ENCODE measurements at regions not wholly inside any gene's neighbourhood (a gene's known extent, or its start where the extent isn't known, plus 50 kb on each side); places are given as distances from the start of the nearest gene placed in this dataset.

DNA sequence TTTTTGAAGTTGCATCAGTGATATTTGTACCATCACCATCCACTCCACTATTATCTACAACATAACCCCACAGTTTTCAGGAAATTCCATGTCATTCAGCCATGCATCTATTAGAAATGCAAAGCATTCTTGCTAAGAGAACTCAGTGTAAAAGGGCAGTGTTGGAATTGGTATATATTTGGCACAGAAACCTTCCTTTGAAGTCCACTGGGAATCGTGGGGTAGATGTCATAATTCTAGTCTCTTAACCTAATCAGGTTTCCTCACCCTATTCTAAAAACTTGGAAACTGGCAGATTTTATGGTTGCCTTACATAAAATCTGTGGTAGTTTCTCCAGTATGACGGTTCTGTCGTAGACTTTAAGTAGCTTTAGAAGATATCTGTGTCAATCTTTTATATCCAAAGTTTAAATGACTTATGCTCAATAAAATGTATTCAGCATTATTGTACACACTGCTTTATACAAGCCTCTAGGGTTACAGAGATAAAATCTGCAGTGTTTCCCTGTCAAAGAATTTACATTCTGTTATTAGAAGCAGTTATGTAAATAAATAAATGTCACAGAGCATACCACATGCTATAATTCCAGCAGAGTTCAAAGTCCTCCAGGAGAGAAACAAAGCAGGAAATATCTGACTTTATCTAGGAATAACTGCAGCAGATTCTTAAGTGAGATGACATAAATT, 704.4 kb upstream of the CELF2 start:
- no peak for DNase-seq

DNA sequence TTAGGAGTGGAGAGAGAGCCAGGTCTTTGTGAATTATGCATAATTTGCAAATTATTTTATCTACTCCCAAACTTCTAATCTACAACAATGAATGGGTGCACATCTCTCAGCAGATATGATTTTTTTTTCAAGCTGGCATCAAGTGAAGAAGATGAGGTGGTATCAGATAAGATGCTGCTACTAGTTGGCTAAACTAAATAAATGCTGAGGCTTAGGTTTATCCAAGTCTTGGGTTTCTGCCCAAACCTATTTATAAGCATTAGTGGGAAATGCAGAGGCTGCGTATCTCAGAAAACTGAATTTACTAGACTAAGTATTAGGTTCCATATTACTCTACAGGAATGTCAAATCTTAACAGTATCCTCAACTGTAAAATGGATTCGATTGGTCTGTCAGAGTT, 703.0 kb upstream of the CELF2 start:
- DNase-seq: no peak

DNA sequence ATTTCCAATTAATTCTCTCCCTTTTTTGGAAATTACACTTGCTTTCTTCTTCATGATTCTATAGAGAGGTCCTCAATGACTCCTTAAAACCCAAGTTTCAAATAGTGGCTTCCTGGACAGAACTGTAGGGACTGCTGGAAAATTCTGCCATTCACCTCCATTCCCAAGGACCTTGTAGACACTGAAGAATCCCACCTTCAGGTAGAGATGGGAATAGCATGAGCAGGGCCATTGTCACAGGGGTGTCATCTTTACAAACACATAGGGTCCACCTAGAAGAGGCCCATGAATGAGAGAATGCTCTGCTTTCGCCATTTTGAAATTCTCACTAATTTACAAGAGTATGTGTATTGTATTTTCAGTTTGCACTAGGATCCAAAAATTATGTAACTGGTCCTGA, 701.7 kb upstream of the CELF2 start:
- no peak for DNase-seq

DNA sequence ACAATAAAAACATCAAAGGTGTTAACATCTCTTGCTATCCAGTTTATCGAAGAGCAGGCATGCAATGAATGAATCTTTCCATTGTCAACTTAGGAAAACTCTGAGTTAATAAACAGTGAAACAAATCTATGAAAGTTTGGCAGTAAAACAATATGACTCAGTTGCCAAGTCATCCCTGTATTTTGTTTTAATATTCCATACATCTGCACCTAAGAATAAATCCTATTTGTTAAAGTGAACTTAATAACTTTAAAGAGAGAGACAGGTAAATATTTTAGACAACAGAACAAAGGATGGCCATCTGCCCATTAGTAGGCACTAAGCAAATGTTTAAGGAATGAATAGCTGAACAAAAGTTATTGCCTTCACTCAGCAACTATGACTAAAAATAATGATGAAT, 700.5 kb upstream of the CELF2 start:
- DNase-seq: no peak

DNA sequence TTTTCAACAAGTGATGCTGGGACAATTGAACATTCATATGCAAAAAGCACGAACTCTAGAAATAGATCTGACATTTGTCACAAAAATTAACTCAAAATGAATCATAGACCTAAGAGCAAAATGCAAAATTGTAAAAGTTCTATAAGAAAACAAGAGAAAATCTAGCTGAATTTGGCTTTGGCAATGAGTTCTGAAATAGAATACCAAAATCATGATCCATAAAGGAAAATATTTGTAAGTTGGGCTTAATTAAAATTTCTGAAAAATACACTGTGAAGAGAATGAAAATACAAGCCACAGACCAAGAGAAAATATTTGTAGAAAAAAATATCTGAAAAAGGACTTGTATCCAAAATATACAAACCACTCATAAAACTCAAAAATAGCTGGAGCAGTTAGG, 698.8 kb upstream of the CELF2 start:
- no peak for DNase-seq

DNA sequence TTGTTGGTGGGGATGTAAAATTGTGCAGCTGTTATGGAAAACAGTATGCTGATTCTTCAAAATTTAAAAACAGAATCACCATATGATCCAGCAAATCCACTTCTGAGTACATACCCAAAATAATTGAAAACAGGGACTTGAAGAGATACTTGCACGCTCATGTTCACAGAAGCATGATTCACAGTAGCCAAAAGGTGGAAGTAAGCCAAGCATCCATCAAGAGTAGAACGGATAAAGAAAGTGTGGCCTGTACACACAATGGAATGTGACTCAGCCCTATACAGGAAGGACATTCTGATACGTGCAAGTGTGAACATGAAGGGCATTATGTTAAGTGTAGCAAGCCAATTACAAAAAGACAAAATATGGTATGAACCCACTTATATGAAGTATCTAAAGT, 696.7 kb upstream of the CELF2 start:
- no peak for DNase-seq

DNA sequence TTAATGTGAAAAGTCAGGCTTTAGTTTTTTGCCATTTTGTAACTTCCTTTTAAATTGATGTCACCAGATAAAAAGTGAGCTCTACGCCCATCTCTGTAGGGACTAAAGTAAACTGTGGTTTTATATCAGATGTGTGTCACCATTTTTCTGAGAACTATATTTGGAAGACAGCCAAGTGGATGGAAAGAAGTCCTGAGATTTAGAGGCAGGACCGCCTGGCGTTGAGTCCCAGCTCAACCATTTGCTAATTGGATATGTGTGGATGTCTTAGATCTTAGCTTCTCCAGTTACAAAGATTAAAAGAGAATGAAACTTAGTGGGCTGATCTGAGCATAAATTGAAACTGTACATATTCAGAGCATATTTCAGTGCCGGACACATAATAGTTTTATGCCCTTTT, 691.6 kb upstream of the CELF2 start:
- no peak for DNase-seq

DNA sequence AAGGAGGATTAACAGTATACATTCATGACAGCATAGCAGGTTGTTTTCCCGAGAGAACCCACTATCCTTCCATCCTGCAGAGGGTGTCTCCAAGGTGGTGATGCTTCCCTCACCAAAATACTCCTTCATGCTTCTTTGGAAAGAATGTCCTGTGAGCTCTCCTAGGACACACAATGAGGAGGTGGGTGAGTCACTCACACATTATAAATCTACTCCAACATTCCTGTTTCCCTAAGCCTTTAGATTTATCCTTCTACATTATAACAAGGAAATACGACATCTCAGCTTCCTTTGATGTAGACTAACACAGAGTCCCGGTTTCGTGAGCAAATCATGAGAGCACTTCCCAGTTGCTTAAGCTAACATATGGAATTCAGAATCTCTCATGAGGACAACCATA, 689.7 kb upstream of the CELF2 start:
- DNase-seq: no peak

DNA sequence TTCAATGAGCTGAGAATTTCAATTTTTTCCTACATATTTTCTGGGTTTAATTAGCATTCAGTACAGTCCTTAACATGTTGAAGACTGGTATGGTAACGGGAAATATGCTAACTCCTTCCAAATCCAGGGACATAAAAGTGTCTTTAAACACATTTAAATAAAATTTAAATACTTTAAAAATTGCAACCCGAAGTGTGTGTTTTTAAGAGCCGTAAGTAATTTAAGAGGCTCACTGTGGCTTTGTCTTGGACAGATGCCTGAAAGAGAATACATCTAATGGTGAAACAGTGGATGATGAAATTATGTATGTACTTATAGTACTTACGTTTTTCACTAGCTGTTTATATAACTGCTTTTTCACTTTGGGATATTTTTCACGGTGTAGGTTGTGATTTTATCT, 687.3 kb upstream of the CELF2 start:
- no peak for DNase-seq

DNA sequence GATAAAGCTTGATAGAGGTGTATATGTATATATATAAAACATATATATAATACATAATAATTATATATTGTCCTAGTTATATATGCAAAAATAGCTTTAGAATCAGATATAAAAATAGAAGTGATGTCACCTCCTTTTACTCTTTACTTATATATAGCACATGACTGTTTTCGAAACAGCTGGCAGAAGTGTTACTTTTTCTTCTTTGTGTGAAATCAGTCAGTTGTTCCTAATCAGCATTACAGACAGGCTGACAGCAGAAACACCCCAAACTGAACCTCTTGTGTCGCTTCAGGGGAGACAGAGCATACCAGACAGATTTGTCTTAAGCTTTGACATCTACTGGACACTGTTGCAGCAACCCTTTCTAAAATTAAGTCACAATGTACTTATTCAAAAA, 684.9 kb upstream of the CELF2 start:
- no peak for DNase-seq

DNA sequence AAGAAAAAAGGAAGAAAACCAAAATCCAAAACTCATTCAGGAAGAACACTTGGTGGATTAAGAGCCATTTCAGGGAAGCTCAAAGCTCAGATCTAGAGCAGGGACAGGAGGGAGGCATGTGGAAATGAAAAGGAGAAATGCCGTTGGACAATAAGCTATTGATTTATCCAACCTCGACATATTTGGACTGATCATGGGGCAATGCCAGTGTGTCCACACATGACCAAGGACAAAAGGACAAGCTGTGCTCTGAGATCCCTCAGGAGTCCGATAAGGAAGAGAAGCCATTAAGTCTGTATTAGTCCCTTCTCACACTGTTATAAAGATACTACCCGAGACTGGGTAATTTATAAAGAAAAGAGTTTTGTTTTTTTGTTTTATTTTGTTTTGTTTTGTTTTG, 684.0 kb upstream of the CELF2 start:
- no peak for DNase-seq

DNA sequence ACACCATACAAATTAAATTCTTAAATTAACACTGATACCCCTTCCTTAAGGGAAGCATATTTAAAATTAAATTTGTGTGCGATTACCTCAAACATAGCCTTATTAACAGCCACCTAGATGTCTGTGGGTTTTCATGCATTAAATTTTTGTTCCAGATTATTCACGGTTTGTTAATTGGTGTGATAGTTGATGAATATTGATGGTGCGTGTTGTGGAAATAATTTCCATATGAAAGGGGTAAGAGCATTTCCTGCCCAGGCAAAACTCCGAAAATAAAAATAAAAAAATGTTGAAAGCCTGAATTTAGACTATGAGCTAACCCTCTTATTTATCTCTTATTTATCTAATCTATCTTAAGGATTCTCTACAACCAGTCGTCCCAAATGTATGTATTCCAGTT, 679.3 kb upstream of the CELF2 start:
- DNase-seq: no peak

DNA sequence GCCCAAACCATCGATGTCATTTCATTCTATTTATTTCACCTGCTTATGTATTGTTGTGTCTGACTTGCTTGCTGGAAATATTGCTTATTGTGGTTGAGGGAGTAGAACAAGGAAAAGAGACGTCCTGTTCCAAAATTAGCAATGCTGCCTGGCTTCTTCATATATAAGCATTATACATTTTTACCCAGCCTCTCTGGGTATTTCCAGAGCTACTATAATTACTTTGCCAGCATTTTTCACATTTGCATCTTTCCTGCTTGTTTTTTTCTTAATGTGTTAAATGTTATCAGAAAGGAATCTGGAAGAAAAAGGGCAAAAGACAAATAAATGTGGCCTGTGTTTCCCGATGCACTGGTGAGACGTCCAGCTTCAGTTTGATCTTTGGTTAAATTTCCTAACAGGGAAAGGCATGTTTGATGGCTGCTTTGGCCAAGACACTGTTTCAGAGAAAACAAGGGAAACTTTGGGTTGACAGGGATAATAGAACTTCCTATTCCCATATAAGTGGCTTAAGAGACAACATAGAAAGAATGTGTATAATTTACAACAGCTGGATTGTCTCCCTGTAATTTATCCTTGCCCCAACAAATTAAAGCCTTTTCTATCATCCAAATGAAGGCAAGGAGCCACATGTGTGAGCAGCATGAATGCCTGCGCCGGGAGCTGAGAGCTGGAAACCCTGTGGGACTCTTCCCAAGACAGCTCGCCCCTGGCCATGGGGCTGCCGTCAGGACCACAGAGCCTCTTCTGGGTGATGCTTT, 671.1 kb upstream of the CELF2 start:
- DNase-seq: no peak

DNA sequence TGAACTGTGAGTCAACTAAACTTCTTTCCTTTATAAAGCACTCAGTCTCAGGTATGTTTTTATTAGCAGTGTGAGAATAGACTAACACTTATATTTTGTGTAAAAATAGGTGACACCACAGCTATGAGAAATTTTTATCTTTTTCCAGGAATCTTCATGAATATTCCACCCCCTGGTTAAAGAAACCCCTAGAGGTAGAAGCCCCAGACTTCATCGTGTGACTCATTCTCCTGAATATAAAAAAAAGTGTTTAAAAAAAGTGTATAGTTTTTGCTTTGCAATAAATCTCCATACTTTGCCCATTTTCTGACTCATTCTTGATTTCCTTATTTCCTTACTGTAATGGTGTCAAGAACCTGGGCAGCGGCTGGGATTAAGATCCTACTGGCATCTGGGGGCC, 667.6 kb upstream of the CELF2 start:
- no peak for DNase-seq

DNA sequence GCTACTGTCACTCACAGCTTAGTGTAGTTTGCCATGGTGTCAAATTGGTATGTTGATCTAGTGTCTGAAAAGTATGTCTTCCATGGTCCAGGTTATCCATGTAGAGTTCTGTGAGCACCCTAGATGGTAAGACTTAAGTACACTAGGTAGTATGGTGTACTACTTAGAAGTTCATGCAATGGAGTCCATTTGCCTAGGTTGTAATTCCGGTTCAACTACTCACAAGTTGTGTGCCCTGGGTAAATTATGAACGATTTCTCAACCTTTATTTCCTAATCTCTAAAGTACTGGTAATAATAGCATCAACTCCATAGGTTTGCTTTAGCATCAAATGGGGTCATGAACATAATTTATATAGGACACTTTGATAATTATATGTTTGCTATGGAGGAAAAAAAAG, 666.2 kb upstream of the CELF2 start:
- no peak for DNase-seq

DNA sequence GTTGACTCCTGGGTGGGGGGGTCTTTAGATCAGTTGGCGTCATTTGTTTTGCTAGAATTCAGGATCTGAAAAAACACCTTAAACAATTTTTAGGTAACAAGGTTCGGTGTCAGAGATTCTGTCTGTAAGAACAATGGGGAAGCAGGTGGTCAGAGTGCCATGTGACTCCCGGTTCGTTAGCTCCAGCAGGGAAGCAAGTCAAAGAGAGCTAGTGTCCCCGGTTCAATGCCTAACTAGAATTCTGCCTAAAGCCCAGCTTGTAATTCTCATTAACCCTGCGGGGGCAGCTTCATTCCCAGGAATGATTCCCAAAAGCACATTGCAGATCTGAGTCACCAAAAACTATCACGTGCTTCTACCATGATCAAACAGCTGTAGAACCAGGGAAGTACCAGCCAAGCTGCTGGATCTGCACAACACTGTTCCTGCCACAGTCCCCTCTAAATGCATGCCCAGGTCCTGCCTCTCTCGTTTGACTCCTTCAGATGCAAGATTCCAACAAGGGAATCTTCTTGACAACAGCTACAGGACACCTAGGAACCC, 664.3 kb upstream of the CELF2 start:
- DNase-seq: no peak

DNA sequence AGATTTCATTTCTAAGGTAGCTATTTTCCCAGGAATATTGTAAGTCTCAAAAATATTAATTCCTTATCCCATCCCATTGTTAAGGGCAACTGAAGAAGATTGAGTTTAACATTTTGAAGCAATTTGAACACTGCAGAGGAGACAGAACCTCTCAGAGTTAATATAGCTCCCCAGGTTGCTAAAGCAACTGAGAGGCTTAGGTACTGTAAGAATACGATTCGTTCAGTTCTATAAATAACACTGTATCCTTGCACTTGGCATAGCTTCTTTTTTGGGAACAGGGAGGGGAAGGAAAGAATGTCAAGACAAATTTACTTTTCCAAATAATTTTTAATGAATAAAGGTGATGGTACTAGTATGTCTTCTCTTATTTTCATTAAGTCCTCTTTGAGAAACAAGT, 658.4 kb upstream of the CELF2 start:
- DNase-seq: no peak

DNA sequence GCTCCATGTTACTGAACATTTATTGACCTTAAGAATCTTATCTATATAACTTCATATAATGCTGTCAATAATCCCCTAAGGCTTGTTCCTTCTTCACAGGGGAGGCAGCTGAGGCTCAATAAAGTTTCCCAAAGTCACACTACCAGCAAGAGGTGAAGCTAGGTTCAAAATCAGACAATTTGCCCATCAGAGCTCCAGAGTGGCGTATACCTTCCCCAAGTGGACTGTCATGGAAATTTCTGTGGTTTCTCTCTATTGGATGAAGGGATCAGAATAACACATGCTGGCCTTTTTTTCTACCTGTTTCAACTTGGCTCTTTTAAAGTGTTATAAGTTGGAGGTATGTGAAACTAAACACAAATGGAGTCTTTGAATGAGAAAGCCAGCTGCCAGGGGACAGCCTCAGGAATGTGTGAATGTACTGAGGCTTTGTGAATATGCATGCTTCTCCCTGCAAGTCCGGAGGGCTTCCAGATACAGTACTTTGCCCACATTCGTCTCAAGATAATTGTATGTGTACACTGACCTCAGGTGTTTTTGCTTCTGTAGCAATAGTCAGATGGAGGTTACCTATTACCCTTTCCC, 656.3 kb upstream of the CELF2 start:
- no peak for DNase-seq

DNA sequence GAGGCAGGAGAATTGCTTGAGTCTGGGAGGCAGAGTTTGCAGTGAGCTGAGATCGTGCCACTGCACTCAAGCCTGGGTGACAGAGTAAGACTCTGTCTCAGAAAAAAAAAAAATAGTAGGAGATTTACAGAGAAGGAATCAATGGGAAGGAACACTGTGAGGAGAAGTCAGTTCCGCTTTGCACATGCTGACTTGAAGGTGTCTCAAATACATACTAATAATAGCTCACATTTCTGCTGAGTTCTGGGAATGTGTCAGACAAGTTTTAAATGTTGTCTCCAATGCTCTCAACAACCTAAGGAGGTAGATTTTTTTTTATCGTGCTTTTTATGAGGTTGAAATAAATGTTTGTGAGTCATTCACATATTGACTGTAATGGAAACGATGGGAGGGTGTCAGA, 654.9 kb upstream of the CELF2 start:
- no peak for DNase-seq

DNA sequence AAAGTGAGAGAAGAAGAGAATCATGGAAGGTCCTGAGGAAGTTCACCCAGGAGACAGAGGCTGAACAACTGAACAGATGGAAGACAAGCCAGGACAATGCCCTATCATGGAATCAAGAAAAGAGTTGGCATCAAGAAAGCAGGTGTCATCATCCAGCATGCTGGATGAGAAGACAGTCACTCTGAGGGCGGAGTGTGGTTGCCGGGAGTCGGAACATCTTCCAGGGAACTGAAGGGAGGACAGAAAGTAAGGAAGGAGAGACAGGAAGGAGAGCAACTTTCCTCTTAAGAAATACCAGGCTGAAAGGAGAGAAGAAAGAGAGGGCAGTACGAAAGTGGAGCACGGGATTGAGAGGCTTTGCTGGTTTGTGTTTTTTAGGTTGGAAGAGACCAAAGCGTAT, 654.5 kb upstream of the CELF2 start:
- no peak for DNase-seq

DNA sequence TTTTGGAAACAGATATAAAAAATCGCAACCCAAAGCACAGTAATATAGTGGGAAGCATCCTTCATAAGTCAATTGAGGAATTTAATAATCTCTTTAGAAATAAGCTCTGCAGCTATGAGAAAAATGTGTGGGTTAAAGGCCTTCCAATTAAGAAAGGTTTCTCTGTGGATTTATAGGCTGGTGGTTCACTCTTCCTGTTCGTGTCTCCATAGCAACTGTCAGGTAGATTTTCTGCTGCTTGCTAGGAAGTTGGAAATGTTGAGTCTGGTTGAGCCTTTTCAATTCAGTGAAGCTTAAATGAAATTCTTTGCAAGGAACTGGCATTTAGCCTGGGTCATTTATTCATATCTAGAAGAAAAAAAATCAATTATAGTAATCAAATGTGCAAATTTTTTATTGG, 652.8 kb upstream of the CELF2 start:
- DNase-seq: no peak

DNA sequence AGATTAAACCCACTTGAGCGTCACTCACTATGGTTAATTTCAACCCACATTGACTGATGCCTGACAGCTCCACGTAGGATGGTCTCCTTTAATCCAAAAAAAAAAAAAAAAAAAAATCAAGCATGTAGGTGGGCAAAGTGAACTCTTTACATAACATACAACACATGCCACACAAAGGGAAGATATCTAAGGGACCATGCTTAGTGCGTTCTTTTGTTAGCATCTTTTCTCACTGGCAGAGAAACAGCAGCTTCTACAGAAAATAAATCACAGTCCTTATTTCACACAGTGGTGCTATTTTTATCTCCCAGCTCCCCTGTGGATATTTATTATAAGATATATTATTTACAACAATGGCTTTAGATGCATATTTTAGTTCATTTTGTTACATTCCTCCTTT, 652.0 kb upstream of the CELF2 start:
- DNase-seq: no peak

DNA sequence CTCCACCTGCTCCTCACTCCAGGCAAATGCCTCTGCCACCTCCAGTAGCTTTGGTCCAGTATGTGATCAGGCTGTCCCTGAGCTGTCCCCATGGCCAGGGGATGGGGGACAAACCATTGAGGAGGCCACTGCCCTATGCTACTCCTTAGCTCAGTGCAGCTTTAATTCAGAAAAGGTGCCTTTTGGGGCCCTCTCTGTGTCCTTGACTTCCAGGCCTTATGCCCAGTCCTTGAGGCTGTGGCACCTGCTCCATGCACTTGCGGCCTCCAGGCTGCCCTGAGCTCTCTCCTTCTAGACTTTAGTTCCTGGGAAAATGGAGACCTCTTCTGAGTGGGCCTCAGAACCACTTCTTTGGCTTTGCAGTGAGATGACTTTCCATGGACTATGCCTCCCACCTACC, 650.8 kb upstream of the CELF2 start:
- DNase-seq: no peak

DNA sequence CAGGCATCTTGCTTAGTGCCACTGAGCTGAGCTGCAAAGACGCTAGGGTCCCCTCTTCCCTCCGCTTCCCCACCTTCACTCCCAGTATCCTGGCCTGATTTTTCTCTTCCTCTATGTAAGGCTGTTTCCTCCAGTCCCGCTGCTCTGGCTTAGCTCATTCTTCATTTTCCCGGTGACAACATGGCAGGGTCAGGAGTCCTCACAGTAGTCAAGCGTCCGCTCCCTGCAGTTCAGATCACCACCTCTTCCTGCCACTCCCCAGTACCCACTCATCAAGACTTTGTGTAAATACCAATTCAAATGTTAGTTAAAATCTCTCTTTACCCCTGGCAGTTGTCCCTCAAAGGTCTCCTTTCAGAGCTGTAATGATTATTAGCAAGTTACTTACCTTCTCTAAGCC, 650.4 kb upstream of the CELF2 start:
- DNase-seq: no peak

Data from left hindlimb (tissue), 1 donor.